ENCODE measurements at regions not wholly inside any gene's neighbourhood (a gene's known extent, or its start where the extent isn't known, plus 50 kb on each side); places are given as distances from the start of the nearest gene placed in this dataset.

DNA sequence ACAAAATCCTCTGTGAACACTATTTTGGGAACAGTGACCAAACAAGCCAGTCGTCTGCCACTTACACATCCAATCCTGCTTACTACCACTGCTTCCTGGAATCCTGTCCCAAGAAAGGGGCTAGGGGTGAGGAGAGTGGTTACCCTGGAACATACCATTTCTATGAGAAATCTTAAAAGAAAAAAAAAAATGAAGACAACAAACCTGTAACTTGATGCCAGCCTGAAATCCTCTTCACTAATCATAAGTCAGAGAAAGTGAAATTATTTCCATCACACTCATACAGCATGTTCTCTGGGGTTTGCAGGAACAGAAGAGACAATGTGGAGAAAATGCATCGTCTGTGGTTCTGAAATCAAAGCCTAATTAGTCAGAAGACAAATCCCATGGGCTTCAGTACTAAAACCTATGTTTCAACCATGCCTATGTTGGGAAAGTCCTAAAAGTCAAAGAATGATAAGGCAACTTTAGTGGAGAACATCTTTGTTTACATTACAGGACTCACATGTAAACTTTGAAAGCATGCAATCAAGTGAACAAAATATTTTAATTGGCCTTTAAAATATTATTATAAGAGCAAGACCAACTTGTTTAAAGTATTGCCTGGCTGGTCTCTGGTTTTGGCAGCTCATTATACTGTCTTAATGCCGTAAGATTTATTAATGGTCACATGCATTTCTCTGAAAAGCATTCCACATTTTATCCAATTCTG lies 220.7 kb downstream of the LTN1 start:
- Histone ChIP-seq H3K27me3 (no peaks in the 10 kb centered on the region), H3K36me3 (no peaks in the 10 kb centered on the region), H3K4me3 (peak overlapping the region in 1 of 2 donors; percentile 4), H3K27ac (peak overlapping the region; percentile 55), H3K9me3 (no peaks in the 10 kb centered on the region), H3K4me1 (peaks cover 11% of the 10 kb centered on the region)
- DNase-seq (ENCODE audit: extremely low spot score in 2 of 2): no peak
- intact Hi-C loops (cut with DNase I): no loop called here
- TF ChIP-seq POLR2AphosphoS5 (IDR thresholded peaks at IDR 0.05; ENCODE audit: insufficient read depth in 1 of 2, low read depth in 1 of 2) (no peak), CTCF (IDR thresholded peaks at IDR 0.05) (no peak), POLR2A (IDR thresholded peaks at IDR 0.05) (no peak)

GRCh38 chr21:28770867-28771661 lies 221.6 kb downstream of the LTN1 start:
- intact Hi-C loops (cut with DNase I): no loop called here
- Histone ChIP-seq H3K4me1 (peaks cover 11% of the 10 kb centered on the region), H3K27me3 (no peaks in the 10 kb centered on the region), H3K9me3 (no peaks in the 10 kb centered on the region), H3K36me3 (no peaks in the 10 kb centered on the region), H3K4me3 (peak overlapping the region in 1 of 2 donors; percentile 4), H3K27ac (peak overlapping the region; percentile 55)
- TF ChIP-seq POLR2A (IDR thresholded peaks at IDR 0.05): no peak
- no peak for TF ChIP-seq POLR2AphosphoS5 (IDR thresholded peaks at IDR 0.05; ENCODE audit: insufficient read depth in 1 of 2, low read depth in 1 of 2)
- TF ChIP-seq CTCF (IDR thresholded peaks at IDR 0.05): no peak
- DNase-seq (ENCODE audit: extremely low spot score in 2 of 2): peak in 1 of 2 donors; percentile 92

DNA sequence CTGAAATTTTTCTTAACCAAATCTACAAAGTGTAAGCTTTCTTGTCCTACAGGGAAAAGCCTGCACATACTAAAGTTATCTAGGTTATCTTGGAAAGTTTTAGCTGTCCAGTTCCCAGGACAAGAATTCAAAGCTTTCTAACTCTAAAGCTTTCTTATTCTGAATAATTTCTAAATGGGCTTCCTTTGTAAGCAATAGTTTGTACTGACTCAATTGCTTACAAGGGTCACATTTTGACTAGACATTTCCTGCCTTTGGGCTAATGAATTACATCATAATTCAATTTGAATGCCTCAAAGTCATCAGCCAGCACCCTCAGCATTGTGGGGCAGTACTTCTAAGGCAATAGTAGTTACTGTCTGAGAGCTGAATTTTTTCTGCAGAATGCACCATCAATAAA lies 223.0 kb downstream of the LTN1 start:
- Histone ChIP-seq H3K27ac (peak overlapping the region; percentile 40), H3K4me3 (no peak overlapping the region), H3K4me1 (peaks cover 11% of the 10 kb centered on the region), H3K36me3 (no peaks in the 10 kb centered on the region), H3K9me3 (no peaks in the 10 kb centered on the region), H3K27me3 (no peaks in the 10 kb centered on the region)
- intact Hi-C loops (cut with DNase I): no loop called here
- DNase-seq (ENCODE audit: extremely low spot score in 2 of 2): no peak
- no peak for TF ChIP-seq POLR2AphosphoS5 (IDR thresholded peaks at IDR 0.05; ENCODE audit: insufficient read depth in 1 of 2, low read depth in 1 of 2)
- TF ChIP-seq POLR2A (IDR thresholded peaks at IDR 0.05): no peak
- no peak for TF ChIP-seq CTCF (IDR thresholded peaks at IDR 0.05)

DNA sequence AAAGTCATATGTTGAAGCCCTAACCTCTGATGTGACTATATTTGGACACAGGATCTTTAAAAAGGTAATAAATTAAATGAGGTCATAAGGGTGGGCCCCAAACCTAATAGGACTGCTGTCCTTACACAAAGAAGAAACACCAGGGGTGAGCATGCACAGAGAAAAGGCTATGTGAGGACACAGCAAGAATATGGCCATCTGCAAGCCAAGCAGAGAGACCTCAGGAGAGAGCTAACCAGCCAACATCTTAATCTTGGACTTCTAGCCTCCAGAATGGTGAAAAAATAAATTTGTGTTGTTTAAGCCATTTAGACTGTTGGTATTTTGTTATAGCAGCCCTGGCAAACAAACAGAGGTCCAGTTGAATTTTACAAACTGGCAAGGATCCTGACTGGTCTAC lies 223.9 kb downstream of the LTN1 start:
- H3K27me3 ChIP-seq: no peaks in the 10 kb centered on the region
- no peak overlapping the region for H3K4me3 ChIP-seq
- H3K4me1 ChIP-seq: peaks cover 11% of the 10 kb centered on the region
- H3K36me3 ChIP-seq: no peaks in the 10 kb centered on the region
- no peaks in the 10 kb centered on the region for H3K9me3 ChIP-seq
- no peak overlapping the region for H3K27ac ChIP-seq
- no peak for DNase-seq (ENCODE audit: extremely low spot score in 2 of 2)
- TF ChIP-seq POLR2AphosphoS5 (IDR thresholded peaks at IDR 0.05; ENCODE audit: insufficient read depth in 1 of 2, low read depth in 1 of 2): no peak
- TF ChIP-seq CTCF (IDR thresholded peaks at IDR 0.05): no peak
- TF ChIP-seq POLR2A (IDR thresholded peaks at IDR 0.05): no peak
- intact Hi-C loops (cut with DNase I): no loop called here

DNA sequence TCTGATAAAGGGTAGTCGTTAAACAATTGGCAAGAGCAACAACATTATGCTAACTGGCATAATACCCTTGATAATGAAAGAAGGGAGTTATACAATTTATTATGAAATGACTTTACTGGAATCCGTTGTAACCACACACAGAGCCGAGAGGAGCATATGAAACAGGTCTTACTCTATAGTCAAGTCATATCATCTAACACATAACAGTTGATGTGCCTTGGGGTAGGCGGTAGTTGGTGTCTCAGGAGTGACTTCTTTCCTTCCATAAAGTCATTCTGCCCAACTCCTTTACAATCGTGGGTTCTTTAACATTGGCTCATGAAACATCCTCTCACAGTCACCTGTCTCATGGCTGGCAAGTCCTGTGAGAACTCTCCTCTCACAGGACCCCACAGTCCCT lies 225.2 kb downstream of the LTN1 start:
- intact Hi-C loops (cut with DNase I): no loop called here
- Histone ChIP-seq H3K9me3 (no peaks in the 10 kb centered on the region), H3K27me3 (no peaks in the 10 kb centered on the region), H3K4me3 (no peak overlapping the region), H3K4me1 (peaks cover 6% of the 10 kb centered on the region), H3K27ac (no peak overlapping the region), H3K36me3 (no peaks in the 10 kb centered on the region)
- TF ChIP-seq POLR2A (IDR thresholded peaks at IDR 0.05) (no peak), CTCF (IDR thresholded peaks at IDR 0.05) (no peak), POLR2AphosphoS5 (IDR thresholded peaks at IDR 0.05; ENCODE audit: insufficient read depth in 1 of 2, low read depth in 1 of 2) (no peak)
- DNase-seq (ENCODE audit: extremely low spot score in 2 of 2): no peak

Measured in vagina (tissue), 2 donors.